Gastroesophageal sphincter (tissue), 3 donors: ENCODE measurements at regions not wholly inside any gene's neighbourhood (a gene's known extent, or its start where the extent isn't known, plus 50 kb on each side); places are given as distances from the start of the nearest gene placed in this dataset.

Experiments
- CTCF ChIP-seq, 4 experiments: fragments of 200-600 bp in 2 of 4; fragments of 450-650 bp in 2 of 4; sonication (generic) in 1 of 4; IDR thresholded peaks; one replicate each; pipeline ENCODE4 v1.5.1; 2017 to 2019; ENCODE audit warnings: antibody characterized with exemption in 4 of 4, mild to moderate bottlenecking in 2 of 4, moderate library complexity in 2 of 4
- EP300 ChIP-seq: sonication (generic); formaldehyde crosslinking; IDR thresholded peaks from one replicate; pipeline ENCODE4 v1.6.1; 2017; ENCODE audit warnings: antibody characterized with exemption, mild to moderate bottlenecking
- POLR2A ChIP-seq, 2 donors: fragments of 450-650 bp; IDR thresholded peaks; one replicate each; pipeline ENCODE4 v1.6.1; 2017; ENCODE audit warnings: antibody characterized with exemption in 2 of 2, mild to moderate bottlenecking in 2 of 2, moderate library complexity in 1 of 2
- POLR2AphosphoS5 ChIP-seq: sonication (generic); formaldehyde crosslinking; IDR thresholded peaks from one replicate; pipeline ENCODE4 v1.6.1; 2017; ENCODE audit warnings: antibody characterized with exemption

GRCh38 chr9:111151537-111151936, 113.3 kb upstream of the LPAR1 start:
- no peak for TF ChIP-seq CTCF (IDR thresholded peaks at IDR 0.05)
- no peak for TF ChIP-seq POLR2A (IDR thresholded peaks at IDR 0.05)
- no peak for TF ChIP-seq EP300
- TF ChIP-seq POLR2AphosphoS5: no peak
